Stimulated activated CD4-positive, alpha-beta T cell treated with anti-CD3 and anti-CD28 coated beads, Interleukin-15, amount 100 ng/mL, for 48 hours (primary cell): ENCODE measurements at regions not wholly inside any gene's neighbourhood (a gene's known extent, or its start where the extent isn't known, plus 50 kb on each side); places are given as distances from the start of the nearest gene placed in this dataset.

Source experiments
- DNase-seq, 2 donors: peaks; one replicate each; pipeline ENCODE4 v3.0.0-alpha.2; 2020; ENCODE audit warnings: low read depth in 2 of 2

GRCh38 chr11:116473790-116474346, 298.9 kb downstream of the BUD13 start:
- DNase-seq = no peak

- no peak for DNase-seq
Measured at GRCh38 chr11:116473206-116473769, 299.5 kb downstream of the BUD13 start.

GRCh38 chr11:116472651-116473050, 300.1 kb downstream of the BUD13 start:
- no peak for DNase-seq

GRCh38 chr11:116471608-116472256, 301.1 kb downstream of the BUD13 start:
- DNase-seq = no peak

- no peak for DNase-seq
Measured at GRCh38 chr11:116468699-116469098, 304.1 kb downstream of the BUD13 start.

GRCh38 chr11:116467823-116468222, 305.0 kb downstream of the BUD13 start:
- no peak for DNase-seq

GRCh38 chr11:116466801-116467200, 306.0 kb downstream of the BUD13 start:
- no peak for DNase-seq

GRCh38 chr11:116466191-116466590, 306.6 kb downstream of the BUD13 start:
- no peak for DNase-seq

- no peak for DNase-seq
Measured at GRCh38 chr11:116465056-116465455, 307.7 kb downstream of the BUD13 start.

- no peak for DNase-seq
Measured at GRCh38 chr11:116461789-116462188, 311.0 kb downstream of the BUD13 start.

GRCh38 chr11:116460156-116460920, 312.4 kb downstream of the BUD13 start:
- DNase-seq = no peak

- no peak for DNase-seq
Measured at GRCh38 chr11:116459185-116460045, 313.4 kb downstream of the BUD13 start.

- no peak for DNase-seq
Measured at GRCh38 chr11:116458546-116458945, 314.2 kb downstream of the BUD13 start.

GRCh38 chr11:116457336-116458007, 315.3 kb downstream of the BUD13 start:
- DNase-seq = no peak

- no peak for DNase-seq
Measured at GRCh38 chr11:116454951-116455350, 317.8 kb downstream of the BUD13 start.

GRCh38 chr11:116454020-116454645, 318.7 kb downstream of the BUD13 start:
- DNase-seq = peak; percentile 2 to 3

GRCh38 chr11:116452461-116452860, 320.3 kb downstream of the BUD13 start:
- DNase-seq = no peak

GRCh38 chr11:116449522-116449921, 323.3 kb downstream of the BUD13 start:
- no peak for DNase-seq

GRCh38 chr11:116446048-116446941, 326.5 kb downstream of the BUD13 start:
- no peak for DNase-seq
